ENCODE measurements at regions not wholly inside any gene's neighbourhood (a gene's known extent, or its start where the extent isn't known, plus 50 kb on each side); places are given as distances from the start of the nearest gene placed in this dataset.

DNA sequence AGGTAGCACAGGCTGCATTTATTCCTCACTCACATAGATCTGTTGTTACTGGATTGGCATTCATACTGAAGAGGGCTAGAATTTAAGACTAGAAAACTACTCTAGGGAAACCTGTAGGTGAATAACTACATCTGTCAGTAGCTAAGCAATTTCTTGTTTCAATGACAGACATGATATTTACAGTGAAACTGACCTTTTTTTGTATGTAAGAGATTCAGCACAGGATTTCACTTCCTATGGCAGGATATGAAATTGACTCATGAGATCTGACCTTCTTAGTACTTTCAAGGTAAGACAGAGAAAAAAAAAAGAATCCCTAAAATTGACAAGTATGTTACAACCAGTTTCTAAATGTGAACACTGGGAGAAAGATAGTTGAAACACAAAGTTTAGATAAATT is 189.8 kb upstream of the SLC16A7 start:
- Histone ChIP-seq H2AK5ac (ENCODE audit: low read depth, low read length) (no peak overlapping the region), H3K4me1 (ENCODE audit: control insufficient read depth, insufficient read depth, low read length) (no peaks in the 10 kb centered on the region), H2BK20ac (ENCODE audit: low read depth, low read length) (no peak overlapping the region), H3K79me1 (ENCODE audit: low read depth in 1 of 2, low read length in 2 of 2) (no peaks in the 10 kb centered on the region), H2BK15ac (ENCODE audit: low read depth, low read length) (no peak overlapping the region), H2AFZ (replicated peaks; ENCODE audit: low read length, poor library complexity) (no peak overlapping the region), H3K18ac (ENCODE audit: low read depth, low read length) (no peak overlapping the region), H3K9ac (ENCODE audit: low read depth, low read length) (no peak overlapping the region), H3K27me3 (ENCODE audit: control insufficient read depth, insufficient read depth, low read length) (no peaks in the 10 kb centered on the region), H3K9me3 (ENCODE audit: control insufficient read depth, insufficient read depth, low read length) (no peaks in the 10 kb centered on the region), H3K14ac (replicated peaks; ENCODE audit: low read depth, low read length) (no peak overlapping the region), H3K9me1 (ENCODE audit: insufficient read depth, low read length) (no peaks in the 10 kb centered on the region; the same call in 1 of the 2 replicates), H3K56ac (ENCODE audit: extremely low read depth, insufficient read depth, low read length) (no peak overlapping the region), H4K91ac (ENCODE audit: insufficient read depth, low read depth, low read length) (no peak overlapping the region), H3K27ac (ENCODE audit: insufficient read depth, low read length) (no peak overlapping the region), H4K5ac (ENCODE audit: low read depth, low read length) (no peak overlapping the region), H3K36me3 (ENCODE audit: control insufficient read depth, insufficient read depth, low read length) (no peaks in the 10 kb centered on the region), H3K4me2 (ENCODE audit: low read depth, low read length) (no peak overlapping the region), H3K4me3 (ENCODE audit: insufficient read depth, low read depth, low read length) (no peak overlapping the region), H4K20me1 (ENCODE audit: insufficient read depth, low read length) (no peaks in the 10 kb centered on the region), H2BK5ac (ENCODE audit: low read depth, low read length, poor library complexity, severe bottlenecking) (no peak overlapping the region), H4K8ac (ENCODE audit: low read depth in 2 of 2, low read length in 2 of 2) (no peak overlapping the region), H3K4ac (ENCODE audit: low read depth, low read length) (no peak overlapping the region), H2AK9ac (replicated peaks; ENCODE audit: low read depth, low read length, poor library complexity) (no peak overlapping the region), H3K23ac (ENCODE audit: low read depth, low read length) (no peak overlapping the region), H2BK120ac (ENCODE audit: low read depth, low read length) (no peak overlapping the region)
- intact Hi-C loops (cut with micrococcal nuclease): loop anchor here (2.0 to 5.0 kb wide), 2 partner anchors 191 to 403 kb away; partner anchors contain the start of gene SLC16A7
- no peak for ATAC-seq (ENCODE audit: low read depth)
- BruUV-seq (replicated peaks): no TSS peak
- TF ChIP-seq BHLHE40 (IDR thresholded peaks at IDR 0.05; ENCODE audit: low read depth, low read length): no peak
- no peak for TF ChIP-seq CHD1 (IDR thresholded peaks at IDR 0.05; ENCODE audit: low read depth, low read length)
- no peak for TF ChIP-seq NFE2L2 (IDR thresholded peaks at IDR 0.05; ENCODE audit: low read depth, low read length)
- no peak for TF ChIP-seq MAZ (IDR thresholded peaks at IDR 0.05; ENCODE audit: borderline replicate concordance, low read depth, low read length)
- no peak for TF ChIP-seq RFX5 (IDR thresholded peaks at IDR 0.05; ENCODE audit: low read depth, low read length)
- no peak for TF ChIP-seq CTCF (conservative IDR thresholded peaks at IDR 0.05; ENCODE audit: low read depth, low read length)
- TF ChIP-seq MAFK (IDR thresholded peaks at IDR 0.05; ENCODE audit: low read depth, low read length): no peak
- no peak for TF ChIP-seq RAD21 (IDR thresholded peaks at IDR 0.05; ENCODE audit: low read length)
- TF ChIP-seq, protein P1, sequence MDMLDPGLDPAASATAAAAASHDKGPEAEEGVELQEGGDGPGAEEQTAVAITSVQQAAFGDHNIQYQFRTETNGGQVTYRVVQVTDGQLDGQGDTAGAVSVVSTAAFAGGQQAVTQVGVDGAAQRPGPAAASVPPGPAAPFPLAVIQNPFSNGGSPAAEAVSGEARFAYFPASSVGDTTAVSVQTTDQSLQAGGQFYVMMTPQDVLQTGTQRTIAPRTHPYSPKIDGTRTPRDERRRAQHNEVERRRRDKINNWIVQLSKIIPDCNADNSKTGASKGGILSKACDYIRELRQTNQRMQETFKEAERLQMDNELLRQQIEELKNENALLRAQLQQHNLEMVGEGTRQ (IDR thresholded peaks at IDR 0.05; ENCODE audit: low read depth, low read length): no peak
- TF ChIP-seq FOS (IDR thresholded peaks at IDR 0.05; ENCODE audit: low read depth, low read length): no peak
- TF ChIP-seq CEBPB (IDR thresholded peaks at IDR 0.05; ENCODE audit: low read depth, low read length): no peak
- TF ChIP-seq, protein P2, sequence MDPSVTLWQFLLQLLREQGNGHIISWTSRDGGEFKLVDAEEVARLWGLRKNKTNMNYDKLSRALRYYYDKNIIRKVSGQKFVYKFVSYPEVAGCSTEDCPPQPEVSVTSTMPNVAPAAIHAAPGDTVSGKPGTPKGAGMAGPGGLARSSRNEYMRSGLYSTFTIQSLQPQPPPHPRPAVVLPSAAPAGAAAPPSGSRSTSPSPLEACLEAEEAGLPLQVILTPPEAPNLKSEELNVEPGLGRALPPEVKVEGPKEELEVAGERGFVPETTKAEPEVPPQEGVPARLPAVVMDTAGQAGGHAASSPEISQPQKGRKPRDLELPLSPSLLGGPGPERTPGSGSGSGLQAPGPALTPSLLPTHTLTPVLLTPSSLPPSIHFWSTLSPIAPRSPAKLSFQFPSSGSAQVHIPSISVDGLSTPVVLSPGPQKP (IDR thresholded peaks at IDR 0.05; ENCODE audit: borderline replicate concordance, low read depth, low read length): no peak
- TF ChIP-seq SMC3 (IDR thresholded peaks at IDR 0.05; ENCODE audit: low read depth, low read length): no peak
- no peak for TF ChIP-seq POLR2A (IDR thresholded peaks at IDR 0.05; ENCODE audit: low read depth, low read length)
- TF ChIP-seq MXI1 (IDR thresholded peaks at IDR 0.05; ENCODE audit: borderline replicate concordance, low read depth, low read length): no peak
- TF ChIP-seq RCOR1 (IDR thresholded peaks at IDR 0.05; ENCODE audit: insufficient replicate concordance, low read length): no peak
- no peak for DNase-seq
- in situ Hi-C loops (cut with MboI; ENCODE audit: low sequenced_read_pairs): loop anchor here (25.0 kb wide), 2 partner anchors 406 to 1081 kb away; no protein-coding TSS in a partner anchor
- dilution Hi-C loops (cut with HindIII; ENCODE audit: low sequenced_read_pairs, unreplicated experiment): no loop called here
- CTCF ChIA-PET: interaction anchor here (0.6 to 1.4 kb wide), 2 partner anchors 12 to 1705 kb away, joined by 3 read pairs; no protein-coding TSS in a partner anchor
- POLR2A ChIA-PET (ENCODE audit: unreplicated experiment): no interaction called here

Data from IMR-90 (cell line).